HG03196 (cell line): ENCODE measurements at regions not wholly inside any gene's neighbourhood (a gene's known extent, or its start where the extent isn't known, plus 50 kb on each side); places are given as distances from the start of the nearest gene placed in this dataset.

Experiments
- ATAC-seq: cut with Tn5 transposase; IDR thresholded peaks from one replicate; pipeline ENCODE4 v1.9.1; 2021; ENCODE audit not compliant: unreplicated experiment

GRCh38 chr2:215749092-215749957, 264.0 kb downstream of the MREG start:
- ATAC-seq = no peak

GRCh38 chr2:215748446-215748845, 264.9 kb downstream of the MREG start:
- ATAC-seq = no peak

- no peak for ATAC-seq
Observed at GRCh38 chr2:215746887-215747615, 266.3 kb downstream of the MREG start.

GRCh38 chr2:215746226-215746886, 267.0 kb downstream of the MREG start:
- no peak for ATAC-seq

GRCh38 chr2:215745331-215745730, 268.0 kb downstream of the MREG start:
- no peak for ATAC-seq

GRCh38 chr2:215744514-215744913, 268.8 kb downstream of the MREG start:
- ATAC-seq = no peak

- no peak for ATAC-seq
Observed at GRCh38 chr2:215743066-215743465, 270.3 kb downstream of the MREG start.

GRCh38 chr2:215742021-215742420, 271.3 kb downstream of the MREG start:
- no peak for ATAC-seq

- ATAC-seq = no peak
Observed at GRCh38 chr2:215740071-215740470, 273.3 kb downstream of the MREG start.

GRCh38 chr2:215738351-215738750, 275.0 kb downstream of the MREG start:
- ATAC-seq = no peak

GRCh38 chr2:215737477-215737876, 275.9 kb downstream of the MREG start:
- no peak for ATAC-seq

- ATAC-seq = no peak
Observed at GRCh38 chr2:215736653-215737290, 276.6 kb downstream of the MREG start.

- ATAC-seq = no peak
Observed at GRCh38 chr2:215731108-215731658, 282.2 kb downstream of the MREG start.

- ATAC-seq = no peak
Observed at GRCh38 chr2:215729985-215730620, 283.2 kb downstream of the MREG start.

- ATAC-seq = no peak
Observed at GRCh38 chr2:215728504-215729065, 284.8 kb downstream of the MREG start.

GRCh38 chr2:215727507-215728503, 285.5 kb downstream of the MREG start:
- ATAC-seq = no peak

GRCh38 chr2:215726070-215726469, 287.3 kb downstream of the MREG start:
- ATAC-seq = no peak

- no peak for ATAC-seq
Observed at GRCh38 chr2:215724146-215724545, 288.3 kb upstream of the FN1 start.

GRCh38 chr2:215723631-215724011, 287.8 kb upstream of the FN1 start:
- ATAC-seq = no peak
